Activated T-helper 1 cell treated with anti-CD3 and anti-CD28 coated beads, Interleukin-12 subunit alpha, Interleukin-12 subunit beta, Interleukin-2, Interleukin-4 antibody, amounts not matched to agents 30 ng/mL and 10 ng/mL and 1 ng/mL, durations not matched to agents 14 hours and 24 hours and 36 hours (primary cell): ENCODE measurements at regions not wholly inside any gene's neighbourhood (a gene's known extent, or its start where the extent isn't known, plus 50 kb on each side); places are given as distances from the start of the nearest gene placed in this dataset.
"Not testable (repeated sequence)": the region's sequence is repeated elsewhere in the genome, so short reads cannot be mapped to it uniquely, and the experiment has no call there.

ENCODE experiments used
- DNase-seq: peaks from one replicate; pipeline ENCODE4 v3.0.0; 2021; ENCODE audit warnings: low spot score
- H3K27ac Mint-ChIP-seq: one replicate; pipeline ENCODE4 v1.8.0; 2021; ENCODE audit warnings: mild to moderate bottlenecking, mixed read lengths
- H3K27me3 Mint-ChIP-seq: one replicate; pipeline ENCODE4 v1.8.0; 2022; ENCODE audit warnings: mild to moderate bottlenecking, moderate library complexity, mixed read lengths; ENCODE audit not compliant: insufficient read depth
- H3K36me3 Mint-ChIP-seq: one replicate; pipeline ENCODE4 v1.8.0; 2021; ENCODE audit warnings: low read depth, mixed read lengths
- H3K4me1 Mint-ChIP-seq: one replicate; pipeline ENCODE4 v1.8.0; 2021; ENCODE audit warnings: low read depth, mixed read lengths
- H3K4me3 Mint-ChIP-seq: one replicate; pipeline ENCODE4 v1.8.0; 2021; ENCODE audit warnings: mild to moderate bottlenecking, moderate library complexity, mixed read lengths
- H3K9me3 Mint-ChIP-seq: one replicate; pipeline ENCODE4 v1.8.0; 2021; ENCODE audit warnings: mixed read lengths
- intact Hi-C: fragments of 100-400 bp; cut with micrococcal nuclease; formaldehyde crosslinking; loops from one replicate; pipeline ENCODE4 v1.15.1; 2024

DNA sequence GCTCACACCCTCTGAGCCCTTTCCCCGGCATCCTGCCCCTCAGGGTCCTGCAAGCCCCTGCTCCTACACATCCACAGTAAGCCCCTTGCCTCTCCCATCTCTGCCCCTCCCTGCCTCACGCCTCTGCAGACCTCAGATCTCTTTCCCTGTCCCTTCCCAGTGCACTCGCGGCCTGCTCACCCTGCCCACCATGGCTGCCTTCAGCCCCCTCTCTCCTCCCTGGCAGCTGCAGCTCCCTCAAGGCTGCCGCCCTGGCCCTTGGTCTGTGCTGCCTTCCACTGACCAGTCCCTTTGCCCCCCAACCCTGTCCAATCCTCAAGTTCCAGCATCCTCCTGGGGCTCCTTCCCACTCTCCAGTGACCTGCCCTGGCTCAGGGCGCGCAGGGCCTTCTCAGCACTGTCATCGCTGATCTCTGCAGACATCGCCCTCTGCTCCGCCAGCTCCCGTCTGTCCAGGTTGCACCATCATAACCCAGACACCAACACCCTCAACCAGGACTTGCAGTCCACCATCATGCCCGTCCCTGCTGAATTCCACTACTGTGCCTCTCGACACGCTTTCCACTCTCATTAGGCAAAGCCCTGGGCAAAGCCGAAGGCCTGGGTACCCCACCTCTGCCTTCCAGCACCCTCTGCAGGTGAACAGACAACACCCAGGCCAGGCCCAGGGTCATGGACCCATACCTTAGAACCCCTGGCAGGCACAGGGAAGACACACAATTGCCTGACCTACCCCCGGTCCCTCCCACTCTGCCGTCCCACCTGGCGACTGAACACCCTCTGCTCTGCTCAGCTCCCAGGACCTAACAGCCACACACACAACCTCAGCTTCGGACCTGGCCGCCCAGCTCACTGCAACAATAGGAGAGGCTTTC is 97.8 kb upstream of the RUFY1 start:
- H3K36me3 Mint-ChIP-seq = no peaks in the 10 kb centered on the region
- no peaks in the 10 kb centered on the region for H3K4me1 Mint-ChIP-seq
- DNase-seq = no peak
- H3K27me3 Mint-ChIP-seq = no peaks in the 10 kb centered on the region
- H3K9me3 Mint-ChIP-seq = peaks cover 13% of the 10 kb centered on the region
- H3K27ac Mint-ChIP-seq = no peak overlapping the region
- intact Hi-C loops = loop anchor here (5.0 kb wide), 1 partner anchor 50 kb away; no protein-coding TSS in a partner anchor
- H3K4me3 Mint-ChIP-seq = no peak overlapping the region

DNA sequence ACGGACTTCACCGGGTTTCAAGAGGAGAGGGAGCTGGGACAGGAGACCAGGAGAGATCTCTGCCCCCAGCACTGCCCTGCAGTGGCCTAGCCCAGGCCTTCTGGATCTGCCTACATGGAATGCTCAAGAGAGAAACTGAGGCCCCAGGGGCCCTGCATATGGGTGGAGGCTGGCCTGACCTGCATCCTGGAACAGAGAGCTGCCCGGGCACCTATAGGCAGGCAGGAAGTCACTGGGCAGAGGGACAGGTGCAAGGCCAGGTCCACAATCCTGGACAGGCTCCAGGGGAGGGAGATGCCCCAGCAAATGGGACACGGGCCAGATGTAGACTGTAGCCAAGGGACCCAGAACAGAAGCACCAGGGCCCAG is 98.5 kb upstream of the RUFY1 start:
- Mint-ChIP-seq H3K9me3 (peaks cover 13% of the 10 kb centered on the region), H3K27me3 (no peaks in the 10 kb centered on the region), H3K4me1 (no peaks in the 10 kb centered on the region), H3K36me3 (no peaks in the 10 kb centered on the region), H3K27ac (no peak overlapping the region), H3K4me3 (no peak overlapping the region)
- intact Hi-C loops = loop anchor here (5.0 kb wide), 1 partner anchor 50 kb away; no protein-coding TSS in a partner anchor
- DNase-seq = no peak

DNA sequence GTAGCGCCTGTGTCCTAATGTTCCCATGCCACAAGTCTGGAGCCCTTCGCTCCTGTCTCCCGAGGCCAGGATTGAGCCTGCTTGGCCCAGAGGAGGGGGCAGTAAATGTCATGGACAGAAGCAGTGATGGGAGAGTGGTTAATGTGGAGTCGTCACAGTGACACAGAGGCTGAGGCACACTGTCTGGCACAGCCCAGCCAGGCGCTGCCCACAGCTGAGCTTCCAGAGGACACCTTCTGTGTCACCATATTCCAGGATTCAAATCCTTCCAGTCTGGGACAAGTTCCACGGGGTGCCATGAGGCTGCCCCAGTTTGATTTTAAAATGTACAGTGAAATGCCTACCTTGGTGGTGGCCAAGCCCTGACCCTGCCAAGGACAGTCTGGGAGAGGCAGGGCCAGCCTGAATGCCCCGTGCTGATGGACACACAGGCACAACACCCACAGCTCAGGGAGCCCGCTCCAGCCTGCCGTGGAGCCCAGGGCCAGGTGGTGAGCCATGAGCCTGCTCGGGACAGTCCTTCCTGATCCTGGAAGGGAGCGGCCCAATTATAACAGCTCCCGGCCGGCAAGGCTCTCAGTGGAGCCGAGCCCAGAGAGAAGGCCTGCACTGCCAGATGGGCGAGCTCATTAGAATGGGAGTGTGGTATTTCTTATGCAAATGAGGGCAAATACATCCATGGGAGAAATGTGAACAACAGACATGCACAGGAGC is 99.1 kb upstream of the RUFY1 start:
- intact Hi-C loops = loop anchor here (5.0 kb wide), 1 partner anchor 51 kb away; no protein-coding TSS in a partner anchor

DNA sequence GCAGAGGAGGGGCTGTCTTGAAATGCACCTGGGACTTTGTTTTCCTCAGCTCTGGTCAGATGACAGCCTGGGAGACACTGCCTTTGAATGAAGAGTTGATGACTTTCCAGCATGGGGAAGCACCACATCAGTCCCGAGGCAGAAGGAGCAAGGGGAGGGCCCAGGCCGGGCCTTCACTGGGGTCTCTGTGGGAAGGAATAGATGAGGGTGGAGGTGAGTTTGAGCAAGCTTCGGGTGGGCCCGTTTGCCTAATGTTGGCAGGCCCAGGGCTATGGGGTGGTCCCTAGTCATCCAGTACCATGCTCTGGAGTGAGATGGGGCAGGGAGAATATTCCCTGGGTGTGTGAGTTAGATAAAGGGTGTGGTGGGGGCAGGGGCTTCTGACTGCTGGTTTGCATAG is 100.4 kb upstream of the RUFY1 start:
- not testable (repeated sequence) for H3K27me3 Mint-ChIP-seq, H3K27ac Mint-ChIP-seq, H3K36me3 Mint-ChIP-seq, DNase-seq, H3K9me3 Mint-ChIP-seq, H3K4me3 Mint-ChIP-seq, H3K4me1 Mint-ChIP-seq
- intact Hi-C loops = loop anchor here (5.0 kb wide), 1 partner anchor 52 kb away; no protein-coding TSS in a partner anchor

More for the DNA sequence above, 99.1 kb upstream of the RUFY1 start:
- no peak overlapping the region for H3K27ac Mint-ChIP-seq
- H3K27me3 Mint-ChIP-seq = no peaks in the 10 kb centered on the region
- no peaks in the 10 kb centered on the region for H3K4me1 Mint-ChIP-seq
- peaks cover 13% of the 10 kb centered on the region for H3K9me3 Mint-ChIP-seq
- no peaks in the 10 kb centered on the region for H3K36me3 Mint-ChIP-seq
- no peak overlapping the region for H3K4me3 Mint-ChIP-seq
- no peak for DNase-seq

DNA sequence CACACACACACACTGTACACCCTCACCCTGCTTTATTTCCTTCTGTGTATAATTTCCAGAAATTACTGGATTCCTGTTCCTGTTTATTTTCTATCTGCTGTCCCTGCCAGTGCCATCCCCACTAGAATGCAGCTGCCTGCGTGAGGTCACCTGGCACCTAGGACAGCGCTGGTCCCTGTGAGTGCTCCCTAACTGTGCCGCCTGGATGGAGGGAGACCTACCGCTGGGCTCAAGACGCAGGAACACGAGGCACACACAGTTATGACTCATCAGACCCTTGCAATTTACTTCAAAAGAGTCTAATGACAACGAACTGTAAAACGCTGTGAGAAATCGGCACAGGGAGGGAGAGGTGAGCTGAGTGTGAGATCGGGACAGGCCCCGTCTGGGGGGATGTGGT is 102.1 kb upstream of the RUFY1 start:
- intact Hi-C loops, H3K9me3 Mint-ChIP-seq, H3K36me3 Mint-ChIP-seq, H3K27me3 Mint-ChIP-seq, DNase-seq, H3K27ac Mint-ChIP-seq, H3K4me1 Mint-ChIP-seq, H3K4me3 Mint-ChIP-seq: not testable (repeated sequence)

DNA sequence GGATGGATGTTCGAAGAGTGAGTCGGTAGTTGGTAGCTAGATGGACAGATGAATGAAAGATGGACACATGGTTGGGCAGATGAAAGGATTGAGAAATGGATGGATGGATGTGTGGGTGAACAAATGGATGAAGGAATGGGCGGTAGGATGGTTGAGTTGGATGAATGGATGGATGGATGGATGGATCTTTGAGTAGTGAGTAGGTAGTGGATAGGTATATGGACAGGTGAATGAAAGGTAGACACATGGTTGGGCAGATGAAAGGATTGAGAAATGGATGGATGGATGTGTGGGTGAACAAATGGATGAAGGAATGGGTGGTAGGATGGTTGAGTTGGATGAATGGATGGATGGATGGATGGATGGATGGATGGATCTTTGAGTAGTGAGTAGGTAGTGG is 97.0 kb upstream of the ADAMTS2 start:
- H3K9me3 Mint-ChIP-seq, DNase-seq, H3K36me3 Mint-ChIP-seq, H3K27me3 Mint-ChIP-seq, H3K4me3 Mint-ChIP-seq, H3K4me1 Mint-ChIP-seq, intact Hi-C loops, H3K27ac Mint-ChIP-seq: not testable (repeated sequence)

DNA sequence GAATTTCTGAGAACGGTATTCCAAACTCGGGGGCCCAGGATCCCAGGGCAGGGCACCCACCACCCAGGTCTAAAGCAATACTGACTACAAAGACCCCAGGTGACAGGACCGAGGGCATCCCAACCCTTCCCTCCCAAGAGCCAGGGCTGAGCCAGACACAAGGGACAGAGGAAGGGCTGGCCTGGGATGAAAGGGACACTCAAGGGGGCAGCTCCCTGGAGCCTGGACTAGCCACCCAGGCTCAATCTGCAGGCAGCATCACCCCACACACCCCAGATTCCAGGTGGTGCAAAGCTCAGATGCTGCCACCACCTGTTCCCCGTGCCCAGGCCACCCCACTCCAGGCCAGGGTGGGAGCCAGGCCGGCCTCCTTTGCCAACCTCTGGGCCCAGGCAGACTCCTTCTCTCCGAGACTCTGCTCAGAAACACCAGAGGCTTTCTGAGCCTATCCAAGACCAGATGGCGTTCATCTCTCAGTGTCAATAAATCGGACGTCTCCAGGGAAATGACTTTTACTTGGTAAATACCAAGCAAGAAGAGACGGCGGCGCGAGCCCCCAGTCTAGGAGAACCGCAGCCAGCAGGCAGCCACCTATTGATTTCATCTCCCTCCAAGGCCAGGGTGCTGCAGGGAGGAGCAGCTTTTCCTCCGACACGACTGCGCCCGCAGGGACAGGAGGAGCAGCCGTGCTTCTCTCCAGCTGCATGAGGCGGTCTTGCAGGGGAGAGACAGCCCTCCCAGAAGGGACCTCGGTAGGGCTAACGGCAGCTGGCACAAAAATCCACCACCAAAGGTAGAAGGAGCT is 94.1 kb upstream of the ADAMTS2 start:
- DNase-seq = no peak
- Mint-ChIP-seq H3K27ac (no peak overlapping the region), H3K4me3 (no peak overlapping the region), H3K4me1 (no peaks in the 10 kb centered on the region), H3K36me3 (no peaks in the 10 kb centered on the region), H3K27me3 (no peaks in the 10 kb centered on the region), H3K9me3 (peaks cover 7% of the 10 kb centered on the region)
- intact Hi-C loops = no loop called here

DNA sequence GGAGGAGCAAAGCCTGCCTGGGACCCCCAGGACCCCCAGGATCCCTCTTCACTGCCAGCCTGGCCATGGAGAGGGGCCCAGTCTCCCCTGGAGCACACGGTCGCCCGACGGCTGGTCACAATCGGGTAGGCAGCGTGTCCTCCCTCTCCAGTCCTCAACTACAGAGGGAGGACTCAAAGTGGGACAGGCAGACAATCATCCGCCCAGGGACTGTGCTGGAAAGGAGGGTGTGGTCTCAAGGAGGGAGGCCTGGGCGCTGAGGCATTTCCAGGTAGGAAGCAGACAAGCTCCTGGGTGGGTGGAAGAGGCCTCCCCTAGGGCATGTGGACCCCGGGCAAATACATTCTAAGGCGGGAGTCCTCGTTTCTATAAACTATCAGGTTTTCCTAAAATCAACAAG is 93.2 kb upstream of the ADAMTS2 start:
- no peaks in the 10 kb centered on the region for H3K36me3 Mint-ChIP-seq
- no peaks in the 10 kb centered on the region for H3K4me1 Mint-ChIP-seq
- intact Hi-C loops = no loop called here
- no peak for DNase-seq
- H3K4me3 Mint-ChIP-seq = no peak overlapping the region
- H3K27ac Mint-ChIP-seq = no peak overlapping the region
- H3K9me3 Mint-ChIP-seq = peaks cover 7% of the 10 kb centered on the region
- H3K27me3 Mint-ChIP-seq = no peaks in the 10 kb centered on the region

DNA sequence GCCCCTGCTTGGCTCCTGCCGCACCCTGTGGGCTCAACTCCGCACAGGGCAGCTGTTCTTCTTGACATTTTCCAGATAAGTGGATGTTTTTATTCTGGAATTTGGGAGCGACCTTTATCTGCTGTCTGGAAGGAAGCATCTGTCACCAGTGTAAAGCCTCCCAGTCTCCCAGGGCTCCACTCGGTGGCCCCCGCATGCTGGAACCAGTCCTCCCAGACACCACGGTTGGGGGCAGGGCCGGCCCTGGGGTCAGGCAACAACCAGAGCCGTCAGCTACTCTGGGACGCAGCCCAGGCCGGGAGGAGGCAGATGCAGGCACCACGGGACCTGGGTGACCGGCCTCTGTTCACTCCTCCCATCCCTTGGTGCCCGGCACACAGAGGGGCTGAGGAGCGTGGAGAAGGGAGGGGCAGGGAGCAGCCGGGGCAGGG is 92.8 kb upstream of the ADAMTS2 start:
- no peak overlapping the region for H3K27ac Mint-ChIP-seq
- no peak for DNase-seq
- H3K4me3 Mint-ChIP-seq = no peak overlapping the region
- no peaks in the 10 kb centered on the region for H3K36me3 Mint-ChIP-seq
- H3K4me1 Mint-ChIP-seq = no peaks in the 10 kb centered on the region
- peaks cover 7% of the 10 kb centered on the region for H3K9me3 Mint-ChIP-seq
- no peaks in the 10 kb centered on the region for H3K27me3 Mint-ChIP-seq
- intact Hi-C loops = no loop called here

DNA sequence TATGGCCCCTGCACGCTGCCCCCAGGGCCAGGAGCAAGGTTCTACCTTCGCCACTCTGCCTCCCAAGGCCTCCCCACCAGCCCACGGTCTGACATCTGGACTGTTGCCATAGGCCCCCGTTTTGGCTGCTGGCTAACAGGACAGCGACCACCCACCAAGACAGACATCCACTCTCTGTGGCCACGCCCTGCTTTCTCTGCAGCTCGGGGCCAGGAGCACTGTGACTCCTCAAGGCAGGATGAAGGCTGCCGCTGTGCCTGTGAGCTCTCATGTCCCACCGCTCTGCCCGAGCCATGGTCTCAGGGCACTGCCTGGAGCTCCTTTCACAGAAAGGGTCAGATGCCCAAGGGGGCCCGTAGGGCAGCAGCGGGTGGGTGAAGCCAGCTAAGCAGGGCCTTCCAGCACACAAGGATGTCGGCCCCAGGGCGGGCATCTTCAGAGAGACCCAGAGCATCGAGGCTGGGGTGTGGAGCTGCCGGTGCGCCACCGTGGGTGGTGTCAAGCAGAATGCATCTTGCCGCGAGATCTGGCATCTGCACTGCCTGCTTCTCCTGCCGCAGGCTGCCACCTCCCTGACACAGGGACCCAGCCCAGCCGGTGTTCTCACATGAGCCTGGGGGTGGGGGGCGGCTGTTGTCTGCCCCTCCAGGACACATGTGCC is 92.2 kb upstream of the ADAMTS2 start:
- DNase-seq = no peak
- Mint-ChIP-seq H3K9me3 (peaks cover 5% of the 10 kb centered on the region), H3K27me3 (no peaks in the 10 kb centered on the region), H3K4me3 (no peak overlapping the region), H3K4me1 (no peaks in the 10 kb centered on the region), H3K27ac (no peak overlapping the region), H3K36me3 (no peaks in the 10 kb centered on the region)
- intact Hi-C loops = no loop called here

DNA sequence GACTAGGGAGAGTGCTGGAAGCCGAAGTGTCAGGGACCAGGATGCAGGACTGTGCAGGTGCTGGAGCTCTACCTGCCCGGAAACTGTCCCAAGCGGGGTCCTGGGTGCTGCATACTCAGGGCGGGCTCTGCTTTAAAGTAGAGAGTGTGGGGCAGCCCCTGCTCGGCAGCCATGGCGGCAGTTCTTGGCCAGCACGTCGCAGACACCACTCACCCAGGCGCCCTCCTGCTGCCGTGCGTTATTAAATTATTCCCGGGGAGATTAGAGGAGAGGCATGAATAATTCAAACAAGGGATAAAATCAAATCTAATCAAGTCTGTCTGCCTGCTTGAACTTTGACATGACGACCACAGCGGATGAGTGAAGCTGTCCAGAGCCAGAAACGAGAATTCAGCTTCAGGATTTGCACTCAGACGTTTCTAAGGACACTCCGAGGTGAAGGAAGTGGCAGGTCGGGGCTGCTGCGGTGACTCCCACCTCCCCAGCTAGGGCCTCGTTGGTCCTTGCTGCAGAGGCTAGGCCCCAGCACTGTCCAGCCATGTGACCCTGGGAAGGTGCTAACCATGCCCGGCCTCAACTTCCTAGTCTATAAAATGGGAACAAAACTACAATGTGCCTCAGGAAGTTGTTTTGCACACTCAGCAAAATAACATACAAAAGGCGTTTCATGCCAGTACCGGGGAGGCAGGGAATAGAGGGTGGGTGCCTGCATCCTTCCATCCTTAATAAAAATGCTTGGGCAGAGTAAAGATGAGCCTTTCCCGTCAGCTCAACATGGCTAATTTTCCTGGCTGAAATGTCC is 91.3 kb upstream of the ADAMTS2 start:
- Mint-ChIP-seq H3K36me3 (no peaks in the 10 kb centered on the region), H3K27me3 (no peaks in the 10 kb centered on the region), H3K4me3 (no peak overlapping the region), H3K4me1 (no peaks in the 10 kb centered on the region), H3K27ac (no peak overlapping the region), H3K9me3 (no peaks in the 10 kb centered on the region)
- intact Hi-C loops = no loop called here
- DNase-seq = no peak
